WERI-Rb-1 (cell line): ENCODE measurements at regions not wholly inside any gene's neighbourhood (a gene's known extent, or its start where the extent isn't known, plus 50 kb on each side); places are given as distances from the start of the nearest gene placed in this dataset.

Experiments used
- DNase-seq: peaks from one replicate; pipeline ENCODE4 v3.0.0-alpha.2; 2020
- H3K27ac ChIP-seq: fragments of 250-450 bp; sonication (Bioruptor Pico); 2 replicates; pipeline ENCODE4 v1.5.1; 2020; ENCODE audit warnings: mild to moderate bottlenecking, moderate library complexity
- H3K27me3 ChIP-seq: fragments of 250-450 bp; sonication (Bioruptor Pico); 2 replicates; pipeline ENCODE4 v1.5.1; 2021; ENCODE audit warnings: mild to moderate bottlenecking, low read depth, moderate library complexity; ENCODE audit not compliant: insufficient read depth, severe bottlenecking
- H3K36me3 ChIP-seq: fragments of 250-450 bp; sonication (Bioruptor Pico); 2 replicates; pipeline ENCODE4 v1.5.1; 2020; ENCODE audit warnings: mild to moderate bottlenecking, moderate library complexity
- H3K4me3 ChIP-seq: 2 replicates; pipeline ENCODE4 v1.5.1; 2011; ENCODE audit warnings: low read depth, mild to moderate bottlenecking, control low read depth, low read length
- H3K9me3 ChIP-seq: fragments of 250-450 bp; sonication (Bioruptor Pico); 2 replicates; pipeline ENCODE4 v1.5.1; 2021; ENCODE audit warnings: mild to moderate bottlenecking, moderate library complexity; ENCODE audit not compliant: severe bottlenecking
- TF ChIP-seq, protein P1 (sequence below): IDR thresholded peaks from 2 replicates; pipeline ENCODE4 v1.5.1; 2011; ENCODE audit warnings: low read depth, mild to moderate bottlenecking, control low read depth, inconsistent platforms, low read length

- Histone ChIP-seq H3K4me3 (no peak overlapping the region), H3K9me3 (no peaks in the 10 kb centered on the region), H3K27ac (no peak overlapping the region), H3K36me3 (no peaks in the 10 kb centered on the region), H3K27me3 (peaks cover 35% of the 10 kb centered on the region)
- TF ChIP-seq, protein P1, sequence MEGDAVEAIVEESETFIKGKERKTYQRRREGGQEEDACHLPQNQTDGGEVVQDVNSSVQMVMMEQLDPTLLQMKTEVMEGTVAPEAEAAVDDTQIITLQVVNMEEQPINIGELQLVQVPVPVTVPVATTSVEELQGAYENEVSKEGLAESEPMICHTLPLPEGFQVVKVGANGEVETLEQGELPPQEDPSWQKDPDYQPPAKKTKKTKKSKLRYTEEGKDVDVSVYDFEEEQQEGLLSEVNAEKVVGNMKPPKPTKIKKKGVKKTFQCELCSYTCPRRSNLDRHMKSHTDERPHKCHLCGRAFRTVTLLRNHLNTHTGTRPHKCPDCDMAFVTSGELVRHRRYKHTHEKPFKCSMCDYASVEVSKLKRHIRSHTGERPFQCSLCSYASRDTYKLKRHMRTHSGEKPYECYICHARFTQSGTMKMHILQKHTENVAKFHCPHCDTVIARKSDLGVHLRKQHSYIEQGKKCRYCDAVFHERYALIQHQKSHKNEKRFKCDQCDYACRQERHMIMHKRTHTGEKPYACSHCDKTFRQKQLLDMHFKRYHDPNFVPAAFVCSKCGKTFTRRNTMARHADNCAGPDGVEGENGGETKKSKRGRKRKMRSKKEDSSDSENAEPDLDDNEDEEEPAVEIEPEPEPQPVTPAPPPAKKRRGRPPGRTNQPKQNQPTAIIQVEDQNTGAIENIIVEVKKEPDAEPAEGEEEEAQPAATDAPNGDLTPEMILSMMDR, result no peak
- no peak for DNase-seq
These were observed 300.7 kb downstream of the TUSC7 start for GRCh38 chr3:117010318-117010717.

GRCh38 chr3:117011687-117012250 lies 302.2 kb downstream of the TUSC7 start:
- no peaks in the 10 kb centered on the region for H3K36me3 ChIP-seq

GRCh38 chr3:117016378-117016777 lies 306.8 kb downstream of the TUSC7 start:
- TF ChIP-seq, protein P1, result no peak; the same call in 1 of the 2 replicates
- Histone ChIP-seq H3K9me3 (no peaks in the 10 kb centered on the region), H3K27me3 (peaks cover 73% of the 10 kb centered on the region), H3K36me3 (no peaks in the 10 kb centered on the region), H3K27ac (no peak overlapping the region), H3K4me3 (no peak overlapping the region)
- peak; percentile 30 for DNase-seq

More at GRCh38 chr3:117011687-117012250, 302.2 kb downstream of the TUSC7 start:
- Histone ChIP-seq H3K27ac (no peak overlapping the region), H3K4me3 (no peak overlapping the region), H3K27me3 (peaks cover 40% of the 10 kb centered on the region), H3K9me3 (no peaks in the 10 kb centered on the region)
- no peak for DNase-seq
- TF ChIP-seq, protein P1, result no peak

DNA sequence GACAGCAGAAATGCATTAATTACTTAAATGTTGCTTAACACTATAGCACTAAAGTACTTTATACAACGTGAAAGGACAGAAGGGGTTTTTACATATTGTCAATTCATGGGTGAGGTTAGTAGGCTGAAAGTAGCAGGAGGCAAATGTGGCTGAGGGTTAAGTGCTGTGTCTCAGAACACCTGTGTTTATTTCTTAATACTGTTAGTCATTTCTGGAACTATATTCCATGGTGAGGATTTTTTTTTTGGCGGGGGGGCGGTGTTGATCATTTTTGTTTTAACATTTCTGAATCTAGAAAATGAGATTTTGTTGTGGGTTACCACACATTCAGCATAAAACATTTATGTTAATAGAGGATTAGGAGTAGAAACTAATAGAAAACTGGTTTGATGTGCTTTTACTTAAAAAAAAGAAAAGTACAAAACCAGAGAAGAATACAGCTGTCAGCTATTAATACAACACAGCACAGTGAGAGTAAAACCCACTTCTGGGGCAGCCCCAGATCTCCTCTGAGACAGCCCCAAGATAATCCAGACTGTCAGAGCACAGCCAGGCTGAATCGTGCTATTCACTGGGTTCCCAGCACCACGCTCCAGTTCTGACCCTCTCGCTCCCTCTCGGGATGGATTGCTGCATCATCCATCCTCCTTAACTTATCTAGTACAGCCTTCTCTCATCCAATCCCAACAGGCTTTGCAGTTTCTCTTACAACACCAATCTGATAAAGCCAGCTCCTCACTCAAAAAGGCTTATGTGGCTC lies 307.7 kb downstream of the TUSC7 start:
- Histone ChIP-seq H3K27me3 (peaks cover 78% of the 10 kb centered on the region), H3K36me3 (no peaks in the 10 kb centered on the region), H3K9me3 (no peaks in the 10 kb centered on the region), H3K4me3 (no peak overlapping the region), H3K27ac (no peak overlapping the region)
- DNase-seq, result no peak
- TF ChIP-seq, protein P1, result no peak

GRCh38 chr3:117018655-117019054 lies 309.1 kb downstream of the TUSC7 start:
- Histone ChIP-seq H3K4me3 (no peak overlapping the region), H3K27me3 (peaks cover 87% of the 10 kb centered on the region), H3K27ac (no peak overlapping the region), H3K9me3 (no peaks in the 10 kb centered on the region), H3K36me3 (no peaks in the 10 kb centered on the region)
- no peak for DNase-seq
- TF ChIP-seq, protein P1, result no peak
